Sigmoid colon (tissue), 4 donors: ENCODE measurements at regions not wholly inside any gene's neighbourhood (a gene's known extent, or its start where the extent isn't known, plus 50 kb on each side); places are given as distances from the start of the nearest gene placed in this dataset.

Experiments used
- EP300 ChIP-seq, 4 donors: sonication (generic); formaldehyde crosslinking; IDR thresholded peaks; one replicate each; pipeline ENCODE4 v1.6.1; 2017; ENCODE audit warnings: antibody characterized with exemption in 4 of 4
- POLR2A ChIP-seq, 2 donors: fragments of 450-650 bp; IDR thresholded peaks; one replicate each; pipeline ENCODE4 v1.6.1; 2016; ENCODE audit warnings: antibody characterized with exemption in 2 of 2, mild to moderate bottlenecking in 2 of 2, moderate library complexity in 2 of 2
- TF ChIP-seq, protein P1 (sequence below), 4 experiments: fragments of 450-650 bp in 3 of 4; fragments of 200-600 bp in 1 of 4; IDR thresholded peaks; one replicate each; pipeline ENCODE4 v1.5.1; 2016 to 2019; ENCODE audit warnings: antibody characterized with exemption in 4 of 4, mild to moderate bottlenecking in 3 of 4, moderate library complexity in 2 of 4

DNA sequence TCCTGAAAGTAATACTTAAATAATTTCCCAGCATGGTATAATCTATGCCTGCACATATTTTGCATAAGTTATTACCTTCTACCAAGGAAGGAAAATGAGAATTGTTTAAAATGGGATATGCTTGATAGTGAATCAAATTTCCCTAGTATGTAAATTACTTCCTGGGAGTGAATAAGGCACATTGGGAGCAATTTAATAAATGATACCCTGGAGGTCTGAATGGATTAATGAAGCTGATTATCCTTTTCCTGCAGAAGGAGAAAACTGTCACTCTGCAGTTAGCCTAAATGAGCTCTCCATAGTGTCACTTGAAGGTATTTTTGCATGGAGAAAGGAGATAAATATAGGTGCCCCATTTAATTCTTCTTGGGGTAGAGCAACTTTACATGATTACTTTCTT lies 2212.0 kb downstream of the PCDH7 start:
- no peak for TF ChIP-seq POLR2A (IDR thresholded peaks at IDR 0.05)
- no peak for TF ChIP-seq EP300 (IDR thresholded peaks at IDR 0.05)
- TF ChIP-seq, protein P1, sequence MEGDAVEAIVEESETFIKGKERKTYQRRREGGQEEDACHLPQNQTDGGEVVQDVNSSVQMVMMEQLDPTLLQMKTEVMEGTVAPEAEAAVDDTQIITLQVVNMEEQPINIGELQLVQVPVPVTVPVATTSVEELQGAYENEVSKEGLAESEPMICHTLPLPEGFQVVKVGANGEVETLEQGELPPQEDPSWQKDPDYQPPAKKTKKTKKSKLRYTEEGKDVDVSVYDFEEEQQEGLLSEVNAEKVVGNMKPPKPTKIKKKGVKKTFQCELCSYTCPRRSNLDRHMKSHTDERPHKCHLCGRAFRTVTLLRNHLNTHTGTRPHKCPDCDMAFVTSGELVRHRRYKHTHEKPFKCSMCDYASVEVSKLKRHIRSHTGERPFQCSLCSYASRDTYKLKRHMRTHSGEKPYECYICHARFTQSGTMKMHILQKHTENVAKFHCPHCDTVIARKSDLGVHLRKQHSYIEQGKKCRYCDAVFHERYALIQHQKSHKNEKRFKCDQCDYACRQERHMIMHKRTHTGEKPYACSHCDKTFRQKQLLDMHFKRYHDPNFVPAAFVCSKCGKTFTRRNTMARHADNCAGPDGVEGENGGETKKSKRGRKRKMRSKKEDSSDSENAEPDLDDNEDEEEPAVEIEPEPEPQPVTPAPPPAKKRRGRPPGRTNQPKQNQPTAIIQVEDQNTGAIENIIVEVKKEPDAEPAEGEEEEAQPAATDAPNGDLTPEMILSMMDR (IDR thresholded peaks at IDR 0.05), result no peak
